K562 (cell line): ENCODE measurements at regions not wholly inside any gene's neighbourhood (a gene's known extent, or its start where the extent isn't known, plus 50 kb on each side); places are given as distances from the start of the nearest gene placed in this dataset.

Experiments used
- GTF2A2 ChIP-seq: IDR thresholded peaks from 2 replicates; pipeline ENCODE4 v1.6.1; 2016; ENCODE audit warnings: mild to moderate bottlenecking, missing genetic modification characterization, missing compliant biosample characterization
- KDM5B ChIP-seq: fragments of 200-600 bp; sonication (generic); IDR thresholded peaks from 2 replicates; pipeline ENCODE4 v1.6.1; 2012; ENCODE audit warnings: low read depth, mild to moderate bottlenecking, moderate library complexity, low read length, control low read depth, inconsistent platforms; ENCODE audit not compliant: insufficient replicate concordance
- POLR2A ChIP-seq: fragments of 450-650 bp; conservative IDR thresholded peaks from 2 replicates; pipeline ENCODE4 v1.6.1; 2016
- STAT5B ChIP-seq: fragments of 250-450 bp; sonication (Bioruptor Pico); IDR thresholded peaks from 2 replicates; pipeline ENCODE4 v1.8.0; 2021; ENCODE audit warnings: mild to moderate bottlenecking, inconsistent platforms
- ZNF121 ChIP-seq: sonication (generic); formaldehyde crosslinking; conservative IDR thresholded peaks from 2 replicates; pipeline ENCODE4 v1.8.0; 2022; ENCODE audit warnings: missing genetic modification reagents
- ZNF274 ChIP-seq: IDR thresholded peaks from 2 replicates; pipeline ENCODE4 v1.6.1; 2011; ENCODE audit warnings: low read depth, mild to moderate bottlenecking, low read length, moderate library complexity, borderline replicate concordance
- TF ChIP-seq, protein P1 (sequence below), 3 experiments: IDR thresholded peaks in 2 of 3; conservative IDR thresholded peaks in 1 of 3; 2 replicates each; pipeline ENCODE4 v1.5.1; 2011 to 2012; ENCODE audit warnings: low read length in 3 of 3, mild to moderate bottlenecking in 3 of 3, control low read depth in 2 of 3, improper control_type of control experiment in 1 of 3, inconsistent platforms in 1 of 3, low read depth in 1 of 3, mixed read lengths in 1 of 3, moderate library complexity in 1 of 3; ENCODE audit not compliant: insufficient read depth in 2 of 3

DNA sequence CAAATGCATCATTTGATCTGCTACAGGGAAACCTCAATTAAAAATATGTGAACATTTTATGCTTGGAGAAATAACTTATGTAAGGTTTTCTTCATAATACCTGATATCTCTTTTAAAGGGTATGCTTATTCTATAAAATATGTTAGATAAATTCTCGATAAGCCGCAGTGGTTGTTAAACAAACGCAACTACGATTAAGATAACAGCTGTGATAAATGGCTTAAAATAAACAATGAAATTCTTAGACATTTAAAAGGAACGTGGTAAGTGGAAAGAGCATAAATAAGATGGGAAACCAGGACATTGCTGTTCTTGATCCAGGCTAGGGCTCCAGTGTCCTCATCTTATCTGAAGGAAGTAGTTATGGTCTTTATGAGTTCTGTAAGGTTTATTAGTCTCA lies 415.9 kb downstream of the CD83 start:
- TF ChIP-seq, protein P1, sequence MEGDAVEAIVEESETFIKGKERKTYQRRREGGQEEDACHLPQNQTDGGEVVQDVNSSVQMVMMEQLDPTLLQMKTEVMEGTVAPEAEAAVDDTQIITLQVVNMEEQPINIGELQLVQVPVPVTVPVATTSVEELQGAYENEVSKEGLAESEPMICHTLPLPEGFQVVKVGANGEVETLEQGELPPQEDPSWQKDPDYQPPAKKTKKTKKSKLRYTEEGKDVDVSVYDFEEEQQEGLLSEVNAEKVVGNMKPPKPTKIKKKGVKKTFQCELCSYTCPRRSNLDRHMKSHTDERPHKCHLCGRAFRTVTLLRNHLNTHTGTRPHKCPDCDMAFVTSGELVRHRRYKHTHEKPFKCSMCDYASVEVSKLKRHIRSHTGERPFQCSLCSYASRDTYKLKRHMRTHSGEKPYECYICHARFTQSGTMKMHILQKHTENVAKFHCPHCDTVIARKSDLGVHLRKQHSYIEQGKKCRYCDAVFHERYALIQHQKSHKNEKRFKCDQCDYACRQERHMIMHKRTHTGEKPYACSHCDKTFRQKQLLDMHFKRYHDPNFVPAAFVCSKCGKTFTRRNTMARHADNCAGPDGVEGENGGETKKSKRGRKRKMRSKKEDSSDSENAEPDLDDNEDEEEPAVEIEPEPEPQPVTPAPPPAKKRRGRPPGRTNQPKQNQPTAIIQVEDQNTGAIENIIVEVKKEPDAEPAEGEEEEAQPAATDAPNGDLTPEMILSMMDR (IDR thresholded peaks at IDR 0.05 in 2 of 3, conservative IDR thresholded peaks at IDR 0.05 in 1 of 3; ENCODE audit: insufficient read depth in 2 of 3, low read depth in 1 of 3, low read length in 3 of 3) = no peak
- TF ChIP-seq STAT5B (no peak), GTF2A2 (tag) (no peak), KDM5B (no peak), POLR2A (no peak), ZNF121 (CRISPR knock-in tag) (no peak), ZNF274 (no peak)
